ENCODE measurements at regions not wholly inside any gene's neighbourhood (a gene's known extent, or its start where the extent isn't known, plus 50 kb on each side); places are given as distances from the start of the nearest gene placed in this dataset.
"Not testable (repeated sequence)": the region's sequence is repeated elsewhere in the genome, so short reads cannot be mapped to it uniquely, and the experiment has no call there.

DNA sequence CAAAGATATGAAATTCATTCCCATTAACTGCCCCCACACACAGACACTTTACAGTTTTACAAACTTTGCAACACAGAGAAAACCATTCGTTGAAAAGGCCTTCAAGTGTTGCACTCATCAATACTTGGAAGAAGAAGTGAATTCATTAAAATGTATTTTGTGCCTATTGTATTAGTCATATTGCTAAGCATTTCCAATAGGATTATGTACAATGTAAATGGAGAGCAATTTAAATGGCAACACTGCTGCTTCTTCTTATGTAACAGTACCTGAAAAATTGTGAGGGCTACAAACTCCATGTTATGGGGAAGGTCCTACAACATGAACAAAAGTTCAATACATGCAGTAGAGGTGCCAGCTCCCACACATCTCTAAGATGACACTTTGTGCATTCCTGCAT lies 209.3 kb upstream of the POGK start:
- DNase-seq = no peak

GRCh38 chr1:166630369-166630768 lies 208.9 kb upstream of the POGK start:
- no peak for DNase-seq

DNA sequence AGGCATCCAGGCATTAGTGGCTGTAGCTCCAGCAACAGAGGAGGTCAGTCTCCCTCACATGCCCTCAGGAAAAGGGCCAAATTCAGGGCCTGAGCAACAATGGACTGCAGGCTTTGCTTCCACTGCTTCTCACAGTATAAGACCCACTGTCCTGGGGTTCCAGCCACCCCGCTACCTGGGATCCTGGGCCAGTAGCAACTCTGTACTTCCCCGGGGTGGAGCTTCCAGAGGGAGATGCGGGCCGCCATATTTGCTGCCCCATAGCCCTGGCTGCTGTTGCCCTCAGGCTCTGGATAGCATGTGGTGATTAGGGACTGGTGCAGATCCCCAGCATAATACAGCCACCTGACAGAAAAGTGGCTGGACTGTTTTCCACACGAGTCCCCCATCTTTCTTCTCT lies 201.1 kb upstream of the POGK start:
- no peak for DNase-seq

- DNase-seq = not testable (repeated sequence)
These were observed 182.0 kb upstream of the POGK start for GRCh38 chr1:166657228-166657627.

DNA sequence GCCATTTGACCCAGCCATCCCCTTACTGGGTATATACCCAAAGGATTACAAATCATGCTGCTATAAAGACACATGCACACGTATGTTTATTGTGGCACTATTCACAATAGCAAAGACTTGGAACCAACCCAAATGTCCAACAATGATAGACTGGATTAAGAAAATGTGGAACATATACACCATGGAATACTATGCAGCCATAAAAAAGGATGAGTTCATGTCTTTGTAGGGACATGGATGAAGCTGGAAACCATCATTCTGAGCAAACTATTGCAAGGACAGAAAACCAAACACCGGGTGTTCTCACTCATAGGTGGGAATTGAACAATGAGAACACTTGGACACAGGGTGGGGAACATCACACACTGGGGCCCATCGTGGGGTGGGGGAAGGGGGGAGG lies 172.5 kb upstream of the POGK start:
- not testable (repeated sequence) for DNase-seq

DNA sequence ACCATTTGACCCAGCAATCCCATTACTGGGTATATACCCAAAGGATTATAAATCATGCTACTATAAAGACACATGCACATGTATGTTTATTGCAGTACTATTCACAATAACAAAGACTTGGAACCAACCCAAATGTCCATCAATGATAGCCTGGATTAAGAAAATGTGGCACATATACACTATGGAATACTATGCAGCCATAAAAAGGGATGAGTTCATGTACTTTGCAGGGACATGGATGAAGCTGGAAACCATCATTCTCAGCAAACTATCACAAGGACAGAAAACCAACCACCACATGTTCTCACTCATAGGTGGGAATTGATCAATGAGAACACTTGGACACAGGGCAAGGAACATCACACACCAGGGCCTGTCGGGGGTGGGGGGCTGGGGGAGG lies 171.7 kb upstream of the POGK start:
- not testable (repeated sequence) for DNase-seq

GRCh38 chr1:166671627-166672026 lies 167.6 kb upstream of the POGK start:
- no peak for DNase-seq

DNA sequence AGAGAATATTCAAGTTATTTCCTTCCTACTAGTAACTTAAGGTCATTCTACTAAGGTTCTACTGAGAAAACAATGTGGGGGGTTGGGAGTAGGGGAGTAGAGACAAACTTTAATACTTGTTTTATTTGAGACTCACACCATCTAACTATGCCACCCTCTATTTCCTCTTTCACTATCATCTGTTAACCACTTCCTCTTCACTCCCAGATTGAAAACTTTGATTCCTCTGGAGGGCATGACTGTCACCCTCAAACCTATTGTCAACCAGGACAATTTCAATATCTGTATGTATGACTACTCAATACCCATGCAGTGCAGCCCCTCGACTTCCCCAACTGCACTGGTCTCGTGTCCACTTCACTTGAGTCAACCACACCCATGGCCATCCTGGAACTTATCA lies 165.6 kb upstream of the POGK start:
- no peak for DNase-seq

DNA sequence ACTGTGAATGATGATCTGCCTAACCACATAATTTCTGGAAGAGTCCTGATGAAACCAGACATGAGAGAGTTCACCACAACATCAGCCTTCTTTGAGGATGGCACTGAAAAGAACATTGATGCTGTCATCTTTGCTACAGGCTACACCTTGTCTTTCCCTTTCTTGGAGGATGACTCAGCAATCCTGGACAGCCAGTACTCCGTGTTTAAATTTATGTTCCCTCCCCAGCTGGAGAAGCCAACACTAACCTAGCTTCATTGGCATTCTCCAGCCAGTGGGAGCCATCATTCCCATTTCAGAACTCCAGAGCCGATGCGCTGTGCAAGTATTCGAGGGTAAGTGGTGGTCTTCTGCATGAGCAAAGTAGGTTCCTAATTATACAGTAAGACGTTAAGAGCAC lies 164.1 kb upstream of the POGK start:
- no peak for DNase-seq

- DNase-seq = no peak
These were observed 162.3 kb upstream of the POGK start for GRCh38 chr1:166676981-166677380.

GRCh38 chr1:166679369-166679768 lies 159.9 kb upstream of the POGK start:
- no peak for DNase-seq

DNA sequence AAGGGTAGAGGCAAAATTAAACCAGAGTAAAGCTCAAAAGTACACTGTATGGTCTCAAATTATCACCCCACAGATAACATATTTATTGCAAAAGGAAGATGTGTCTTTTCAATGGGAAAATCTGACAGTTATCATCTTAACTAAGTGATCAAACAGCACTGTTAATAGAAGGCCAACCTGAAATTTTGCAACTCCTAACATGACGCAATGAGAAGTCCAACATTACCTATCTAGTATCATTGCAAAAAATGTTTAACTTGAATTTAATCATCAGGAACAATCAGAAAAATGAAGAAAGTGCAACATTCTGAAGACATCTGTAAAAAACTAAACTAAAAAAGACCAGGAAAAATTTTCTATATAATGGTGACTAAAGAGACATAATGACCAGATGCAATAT lies 156.7 kb upstream of the POGK start:
- no peak for DNase-seq

DNA sequence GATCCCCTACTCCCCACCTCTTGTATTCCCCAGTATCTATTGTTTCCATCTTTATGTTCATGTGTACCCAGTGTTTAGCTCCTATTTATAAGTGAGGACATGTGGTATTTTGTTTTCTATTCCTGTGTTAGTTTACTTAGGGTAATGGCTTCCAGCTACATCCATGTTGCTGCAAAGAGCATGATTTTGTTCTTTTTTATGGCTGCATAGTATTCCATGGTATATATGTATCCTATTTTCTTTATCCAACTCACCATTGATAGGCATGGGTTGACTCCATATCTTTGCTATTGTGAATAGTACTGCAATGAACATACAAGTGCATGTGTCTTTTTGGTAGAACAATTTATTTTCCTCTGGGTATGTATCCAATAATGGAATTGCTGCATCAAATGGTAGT lies 154.6 kb upstream of the POGK start:
- DNase-seq = not testable (repeated sequence)

DNA sequence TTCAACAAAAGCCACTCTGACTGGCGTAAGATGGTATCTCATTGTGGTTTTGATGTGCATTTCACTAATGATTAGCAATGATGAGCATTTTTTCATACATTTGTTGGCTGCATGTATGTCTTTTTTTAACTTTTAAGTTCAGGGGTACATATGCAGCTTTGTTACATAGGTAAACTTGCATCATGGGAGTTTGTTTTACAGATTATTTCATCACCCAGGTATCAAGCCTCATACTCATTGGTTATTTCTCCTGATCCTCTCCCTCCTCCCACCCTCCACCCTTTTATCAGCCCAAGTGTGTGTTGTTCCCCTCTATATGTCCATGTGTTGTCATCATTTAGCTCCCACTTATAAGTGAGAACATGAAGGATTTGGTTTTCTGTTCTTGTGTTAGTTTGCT lies 154.1 kb upstream of the POGK start:
- DNase-seq = no peak

GRCh38 chr1:166685891-166686290 lies 153.4 kb upstream of the POGK start:
- DNase-seq = not testable (repeated sequence)

DNA sequence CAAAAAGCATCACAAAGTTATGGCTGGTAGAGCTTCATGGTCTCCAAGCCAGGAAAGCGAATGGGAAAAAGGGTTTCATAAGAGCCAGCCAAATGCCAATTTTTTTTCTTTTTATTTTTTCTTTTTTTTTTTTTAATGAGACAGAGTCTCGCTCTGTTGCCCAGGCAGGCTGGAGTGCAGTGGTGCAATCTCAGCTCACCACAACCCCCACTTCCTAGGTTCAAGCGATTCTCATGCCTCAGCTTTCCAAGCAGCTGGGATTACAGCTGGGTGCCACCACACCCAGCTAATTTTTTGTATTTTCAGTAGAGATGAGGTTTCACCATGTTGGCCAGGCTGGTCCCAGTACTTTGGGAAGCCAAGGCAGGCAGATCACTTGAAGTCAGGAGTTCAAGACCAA lies 148.7 kb upstream of the POGK start:
- not testable (repeated sequence) for DNase-seq

DNA sequence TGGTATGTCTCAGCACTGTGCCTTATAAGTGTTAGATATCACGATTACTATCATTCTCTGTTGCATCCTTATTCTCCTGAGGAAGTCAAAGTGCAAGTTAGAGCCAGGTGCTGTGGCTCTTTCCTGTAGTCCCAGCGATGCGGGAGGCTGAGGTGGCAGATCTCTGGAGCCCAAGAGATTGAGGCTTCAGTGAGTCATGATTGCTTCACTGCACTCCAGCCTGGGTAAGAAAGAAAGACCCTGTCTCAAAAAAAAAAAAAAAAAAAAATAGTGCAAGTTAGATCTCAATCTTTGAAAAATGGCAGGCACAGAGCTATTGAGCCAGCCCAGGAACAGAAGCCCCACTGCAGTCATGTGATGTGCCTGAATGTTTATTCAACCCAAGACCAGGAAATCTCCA lies 147.8 kb upstream of the POGK start:
- DNase-seq = no peak

DNA sequence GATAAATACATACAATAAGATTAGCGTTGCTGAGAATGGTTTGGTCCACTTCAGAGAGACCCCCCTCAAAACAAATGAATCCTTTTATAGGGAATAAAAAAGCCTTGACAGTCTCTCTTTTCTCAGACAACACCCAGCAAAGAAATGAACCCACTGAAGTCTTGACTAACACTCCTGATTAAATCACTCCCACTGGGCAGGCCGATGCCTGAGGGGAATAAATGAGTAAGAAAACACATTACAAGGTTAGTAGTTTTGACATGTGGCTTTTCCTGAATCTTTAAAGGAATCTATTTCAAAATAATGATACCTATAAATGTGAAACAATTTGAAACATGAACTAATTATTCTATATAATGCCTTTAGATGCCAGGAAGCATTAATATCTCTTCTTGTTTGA lies 146.9 kb upstream of the POGK start:
- no peak for DNase-seq

DNA sequence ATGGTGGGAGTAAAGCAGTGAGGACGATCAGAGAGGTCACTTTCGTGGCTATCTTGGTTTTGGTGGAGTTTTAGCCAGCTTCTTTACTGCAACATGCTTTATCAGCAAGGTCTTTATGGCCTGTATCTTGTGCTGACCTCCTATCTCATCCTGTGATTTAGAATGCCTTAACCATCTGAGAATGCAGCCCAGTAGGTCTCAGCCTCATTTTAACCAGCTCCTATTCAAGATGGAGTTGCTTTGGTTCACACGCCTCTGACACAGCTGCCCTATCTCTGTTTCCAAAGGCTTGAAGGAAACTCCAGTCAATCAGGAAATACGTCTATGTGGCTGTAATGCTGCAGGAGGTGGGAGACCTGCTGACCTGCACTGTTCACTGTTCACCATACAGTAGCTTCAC lies 146.1 kb upstream of the POGK start:
- no peak for DNase-seq

DNA sequence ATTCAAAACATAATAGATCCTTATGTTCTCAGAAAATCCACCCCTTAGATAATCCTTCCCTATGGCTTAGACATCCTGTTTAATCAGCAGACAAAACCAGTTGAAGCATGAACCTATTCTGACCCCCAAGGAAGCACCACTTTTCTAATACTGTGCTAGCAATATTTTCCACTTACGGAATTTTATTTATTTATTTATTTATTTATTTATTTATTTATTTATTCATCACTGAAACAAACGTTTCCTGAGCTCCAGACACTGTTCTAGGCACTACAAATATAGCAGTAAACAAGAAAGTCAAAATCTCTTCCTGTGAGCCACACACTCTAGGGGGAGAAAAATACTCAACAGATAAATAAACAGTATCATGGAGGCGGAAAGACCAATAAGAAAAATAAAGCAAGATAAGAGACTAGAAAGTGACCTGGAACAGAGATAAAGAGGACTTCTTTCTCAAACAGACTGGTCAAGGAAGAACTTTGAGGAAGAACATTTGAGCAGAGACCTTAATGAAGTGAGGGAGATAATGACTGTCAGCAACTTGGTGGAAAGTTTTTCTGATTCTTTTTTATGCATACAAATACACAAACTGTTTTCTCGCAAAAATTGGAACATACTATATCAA lies 145.5 kb upstream of the POGK start:
- no peak for DNase-seq

- no peak for DNase-seq
These were observed 144.2 kb upstream of the POGK start for GRCh38 chr1:166695115-166695514.

DNA sequence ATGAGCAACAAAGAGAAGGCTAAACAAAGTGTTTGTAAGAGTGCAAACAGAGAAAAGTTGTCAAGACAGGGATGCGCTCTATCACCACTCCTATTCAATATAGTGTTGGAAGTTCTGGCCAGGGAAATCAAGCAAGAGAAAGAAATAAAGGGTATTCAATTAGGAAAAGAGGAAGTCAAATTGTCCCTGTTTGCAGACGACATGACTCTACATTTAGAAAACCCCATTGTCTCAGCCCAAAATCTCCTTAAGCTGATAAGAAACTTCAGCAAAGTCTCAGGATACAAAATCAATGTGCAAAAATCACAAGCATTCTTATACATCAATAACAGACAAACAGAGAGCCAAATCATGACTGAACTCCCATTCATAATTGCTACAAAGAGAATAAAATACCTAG lies 143.4 kb upstream of the POGK start:
- DNase-seq = not testable (repeated sequence)

DNA sequence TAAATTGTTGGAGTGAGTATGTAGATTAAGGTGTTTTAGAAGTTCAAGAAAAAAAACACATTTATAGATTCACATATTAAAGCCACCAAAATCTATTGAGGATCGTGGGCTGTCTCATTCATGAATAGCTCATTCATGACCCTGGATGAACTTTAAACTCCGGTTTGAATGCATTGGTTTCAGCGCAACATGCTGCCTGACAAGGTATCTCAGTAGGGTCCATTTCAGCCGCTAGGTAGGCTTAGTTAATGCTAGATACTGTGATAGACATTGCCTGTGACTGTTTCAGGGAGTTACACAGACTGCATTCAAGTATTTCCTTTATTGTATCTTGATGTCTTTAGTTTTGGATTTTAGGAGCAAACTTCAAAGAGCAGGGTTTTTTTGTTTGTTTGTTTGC lies 140.5 kb upstream of the POGK start:
- DNase-seq = no peak

- no peak for DNase-seq
These were observed 139.7 kb upstream of the POGK start for GRCh38 chr1:166699613-166700012.

GRCh38 chr1:166700696-166701095 lies 138.6 kb upstream of the POGK start:
- no peak for DNase-seq

- DNase-seq = no peak
These were observed 137.6 kb upstream of the POGK start for GRCh38 chr1:166701603-166702100.
